ENCODE measurements at regions not wholly inside any gene's neighbourhood (a gene's known extent, or its start where the extent isn't known, plus 50 kb on each side); places are given as distances from the start of the nearest gene placed in this dataset.

DNA sequence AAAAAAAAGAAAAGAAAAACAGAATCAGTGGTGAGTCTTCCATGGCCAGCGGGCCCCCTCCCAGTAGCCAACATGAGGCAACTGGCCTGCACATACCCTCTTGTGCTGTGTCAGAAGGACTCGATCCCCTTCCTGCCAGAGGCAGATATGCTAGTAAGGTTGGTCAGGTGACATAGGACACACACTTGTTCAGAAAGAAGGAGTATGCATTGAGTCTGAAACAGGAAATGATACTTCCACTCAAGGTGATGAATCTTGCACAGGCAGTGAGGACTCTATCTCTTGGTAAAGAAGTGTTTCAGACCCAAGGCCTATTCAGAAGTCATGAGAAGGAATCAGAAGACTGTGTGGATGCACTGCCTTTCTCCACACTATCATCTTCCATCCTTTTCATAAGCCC lies 269.7 kb upstream of the FAR2 start:
- no peak for TF ChIP-seq GABPA (IDR thresholded peaks at IDR 0.05; ENCODE audit: low read depth)
- TF ChIP-seq SPI1 (IDR thresholded peaks at IDR 0.05; ENCODE audit: borderline replicate concordance, low read depth): no peak
- TF ChIP-seq, protein P1, sequence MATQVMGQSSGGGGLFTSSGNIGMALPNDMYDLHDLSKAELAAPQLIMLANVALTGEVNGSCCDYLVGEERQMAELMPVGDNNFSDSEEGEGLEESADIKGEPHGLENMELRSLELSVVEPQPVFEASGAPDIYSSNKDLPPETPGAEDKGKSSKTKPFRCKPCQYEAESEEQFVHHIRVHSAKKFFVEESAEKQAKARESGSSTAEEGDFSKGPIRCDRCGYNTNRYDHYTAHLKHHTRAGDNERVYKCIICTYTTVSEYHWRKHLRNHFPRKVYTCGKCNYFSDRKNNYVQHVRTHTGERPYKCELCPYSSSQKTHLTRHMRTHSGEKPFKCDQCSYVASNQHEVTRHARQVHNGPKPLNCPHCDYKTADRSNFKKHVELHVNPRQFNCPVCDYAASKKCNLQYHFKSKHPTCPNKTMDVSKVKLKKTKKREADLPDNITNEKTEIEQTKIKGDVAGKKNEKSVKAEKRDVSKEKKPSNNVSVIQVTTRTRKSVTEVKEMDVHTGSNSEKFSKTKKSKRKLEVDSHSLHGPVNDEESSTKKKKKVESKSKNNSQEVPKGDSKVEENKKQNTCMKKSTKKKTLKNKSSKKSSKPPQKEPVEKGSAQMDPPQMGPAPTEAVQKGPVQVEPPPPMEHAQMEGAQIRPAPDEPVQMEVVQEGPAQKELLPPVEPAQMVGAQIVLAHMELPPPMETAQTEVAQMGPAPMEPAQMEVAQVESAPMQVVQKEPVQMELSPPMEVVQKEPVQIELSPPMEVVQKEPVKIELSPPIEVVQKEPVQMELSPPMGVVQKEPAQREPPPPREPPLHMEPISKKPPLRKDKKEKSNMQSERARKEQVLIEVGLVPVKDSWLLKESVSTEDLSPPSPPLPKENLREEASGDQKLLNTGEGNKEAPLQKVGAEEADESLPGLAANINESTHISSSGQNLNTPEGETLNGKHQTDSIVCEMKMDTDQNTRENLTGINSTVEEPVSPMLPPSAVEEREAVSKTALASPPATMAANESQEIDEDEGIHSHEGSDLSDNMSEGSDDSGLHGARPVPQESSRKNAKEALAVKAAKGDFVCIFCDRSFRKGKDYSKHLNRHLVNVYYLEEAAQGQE (IDR thresholded peaks at IDR 0.05; ENCODE audit: insufficient replicate concordance, low read depth): no peak
- TF ChIP-seq POLR2AphosphoS5 (IDR thresholded peaks at IDR 0.05; ENCODE audit: low read depth): no peak
- TF ChIP-seq, protein P2, sequence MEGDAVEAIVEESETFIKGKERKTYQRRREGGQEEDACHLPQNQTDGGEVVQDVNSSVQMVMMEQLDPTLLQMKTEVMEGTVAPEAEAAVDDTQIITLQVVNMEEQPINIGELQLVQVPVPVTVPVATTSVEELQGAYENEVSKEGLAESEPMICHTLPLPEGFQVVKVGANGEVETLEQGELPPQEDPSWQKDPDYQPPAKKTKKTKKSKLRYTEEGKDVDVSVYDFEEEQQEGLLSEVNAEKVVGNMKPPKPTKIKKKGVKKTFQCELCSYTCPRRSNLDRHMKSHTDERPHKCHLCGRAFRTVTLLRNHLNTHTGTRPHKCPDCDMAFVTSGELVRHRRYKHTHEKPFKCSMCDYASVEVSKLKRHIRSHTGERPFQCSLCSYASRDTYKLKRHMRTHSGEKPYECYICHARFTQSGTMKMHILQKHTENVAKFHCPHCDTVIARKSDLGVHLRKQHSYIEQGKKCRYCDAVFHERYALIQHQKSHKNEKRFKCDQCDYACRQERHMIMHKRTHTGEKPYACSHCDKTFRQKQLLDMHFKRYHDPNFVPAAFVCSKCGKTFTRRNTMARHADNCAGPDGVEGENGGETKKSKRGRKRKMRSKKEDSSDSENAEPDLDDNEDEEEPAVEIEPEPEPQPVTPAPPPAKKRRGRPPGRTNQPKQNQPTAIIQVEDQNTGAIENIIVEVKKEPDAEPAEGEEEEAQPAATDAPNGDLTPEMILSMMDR (IDR thresholded peaks at IDR 0.05; ENCODE audit: insufficient read depth, low read length): no peak
- no peak for DNase-seq (ENCODE audit: low read depth in 1 of 2, low spot score in 1 of 2)
- Histone ChIP-seq H3K27me3 (ENCODE audit: insufficient read depth, poor library complexity, severe bottlenecking) (no peaks in the 10 kb centered on the region), H3K4me3 (replicated peaks; ENCODE audit: insufficient read depth, low read length) (no peak overlapping the region), H3K27ac (replicated peaks) (no peak overlapping the region)

DNA sequence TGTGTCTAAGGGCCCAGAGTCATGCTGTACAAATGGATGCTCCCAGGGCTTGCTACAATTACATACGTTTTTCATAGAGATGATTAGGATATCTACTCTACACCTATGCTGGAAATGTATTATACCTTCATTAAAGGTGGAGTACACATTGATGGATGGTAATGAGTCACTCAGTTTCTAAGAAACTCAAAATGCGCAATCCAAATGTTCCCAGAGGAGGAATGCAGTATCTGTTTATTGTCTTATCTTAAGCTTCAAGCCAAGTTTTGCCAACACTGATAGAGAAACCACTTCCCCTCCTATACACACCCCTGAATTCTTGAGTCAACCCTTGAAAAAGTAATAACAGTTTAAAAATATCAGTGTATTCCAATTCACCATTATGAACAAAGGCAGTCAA lies 266.6 kb upstream of the FAR2 start:
- TF ChIP-seq SPI1 (IDR thresholded peaks at IDR 0.05; ENCODE audit: borderline replicate concordance, low read depth) (no peak), POLR2AphosphoS5 (IDR thresholded peaks at IDR 0.05; ENCODE audit: low read depth) (no peak), GABPA (IDR thresholded peaks at IDR 0.05; ENCODE audit: low read depth) (no peak)
- TF ChIP-seq, protein P2 (IDR thresholded peaks at IDR 0.05; ENCODE audit: insufficient read depth, low read length): no peak
- TF ChIP-seq, protein P1 (IDR thresholded peaks at IDR 0.05; ENCODE audit: insufficient replicate concordance, low read depth): no peak
- peaks cover 5% of the 10 kb centered on the region for H3K27me3 ChIP-seq (ENCODE audit: insufficient read depth, poor library complexity, severe bottlenecking)
- DNase-seq (ENCODE audit: low read depth in 1 of 2, low spot score in 1 of 2): no peak
- H3K27ac ChIP-seq (replicated peaks): no peak overlapping the region
- no peak overlapping the region for H3K4me3 ChIP-seq (replicated peaks; ENCODE audit: insufficient read depth, low read length)

DNA sequence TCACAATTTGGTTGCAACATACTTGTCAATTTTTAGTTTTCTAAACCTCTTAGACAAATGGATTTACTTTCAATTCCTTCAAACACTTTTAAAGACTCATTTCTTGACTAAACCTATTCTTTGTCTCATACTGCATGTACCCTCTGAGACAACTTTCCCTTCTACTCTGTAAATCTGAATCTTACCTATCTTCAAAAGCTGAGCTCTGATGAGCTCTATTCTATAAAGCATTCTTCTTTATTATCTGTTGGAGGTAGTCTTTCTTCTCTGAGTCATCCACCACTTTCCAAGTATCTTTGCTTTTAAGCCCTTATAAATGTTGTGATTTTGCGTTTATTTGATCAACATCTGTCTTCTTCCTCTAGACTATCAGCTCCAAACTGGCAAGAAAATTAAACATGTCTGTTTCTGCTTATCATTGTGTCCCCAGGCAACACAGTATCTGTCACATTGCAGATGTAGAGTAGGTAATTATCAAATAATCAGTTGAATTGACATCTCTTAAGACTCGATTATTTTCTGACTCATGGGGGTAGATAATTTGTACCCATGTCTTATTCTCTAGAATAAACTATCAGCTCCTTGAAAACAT lies 265.6 kb upstream of the FAR2 start:
- TF ChIP-seq POLR2AphosphoS5 (IDR thresholded peaks at IDR 0.05; ENCODE audit: low read depth): no peak
- no peak for TF ChIP-seq SPI1 (IDR thresholded peaks at IDR 0.05; ENCODE audit: borderline replicate concordance, low read depth)
- TF ChIP-seq, protein P1 (IDR thresholded peaks at IDR 0.05; ENCODE audit: insufficient replicate concordance, low read depth): no peak
- TF ChIP-seq, protein P2 (IDR thresholded peaks at IDR 0.05; ENCODE audit: insufficient read depth, low read length): no peak
- no peak for TF ChIP-seq GABPA (IDR thresholded peaks at IDR 0.05; ENCODE audit: low read depth)
- H3K27me3 ChIP-seq (ENCODE audit: insufficient read depth, poor library complexity, severe bottlenecking): peaks cover 7% of the 10 kb centered on the region
- DNase-seq (ENCODE audit: low read depth in 1 of 2, low spot score in 1 of 2): no peak
- no peak overlapping the region for H3K27ac ChIP-seq (replicated peaks)
- no peak overlapping the region for H3K4me3 ChIP-seq (replicated peaks; ENCODE audit: insufficient read depth, low read length)

Data from HL-60 (cell line).